OCI-LY1 (cell line): ENCODE measurements at regions not wholly inside any gene's neighbourhood (a gene's known extent, or its start where the extent isn't known, plus 50 kb on each side); places are given as distances from the start of the nearest gene placed in this dataset.

Source experiments
- CTCF ChIP-seq: fragments of 200-600 bp; sonication (generic), shearing (Covaris generic); IDR thresholded peaks from 2 replicates; pipeline ENCODE4 v1.5.1; 2017; ENCODE audit warnings: mild to moderate bottlenecking, antibody characterized with exemption, low read length, moderate library complexity, mixed read lengths
- EZH2 ChIP-seq: fragments of 200-600 bp; sonication (generic), shearing (Covaris generic); IDR thresholded peaks from 2 replicates; pipeline ENCODE4 v1.8.0; 2017; ENCODE audit warnings: borderline replicate concordance, mixed run types, mild to moderate bottlenecking, antibody characterized with exemption, low read length, moderate library complexity, mixed read lengths

GRCh38 chr3:87634426-87634825 lies 358.0 kb upstream of the POU1F1 start:
- TF ChIP-seq CTCF (no peak), EZH2 (no peak)
